IPS DF 4.7 (cell line): ENCODE measurements at regions not wholly inside any gene's neighbourhood (a gene's known extent, or its start where the extent isn't known, plus 50 kb on each side); places are given as distances from the start of the nearest gene placed in this dataset.
"Not testable (repeated sequence)": the region's sequence is repeated elsewhere in the genome, so short reads cannot be mapped to it uniquely, and the experiment has no call there.

Experiments
- DNase-seq: peaks from one replicate; pipeline ENCODE4 v3.0.0-alpha.2; 2013; ENCODE audit warnings: low spot score; ENCODE audit errors: extremely low read depth

DNA sequence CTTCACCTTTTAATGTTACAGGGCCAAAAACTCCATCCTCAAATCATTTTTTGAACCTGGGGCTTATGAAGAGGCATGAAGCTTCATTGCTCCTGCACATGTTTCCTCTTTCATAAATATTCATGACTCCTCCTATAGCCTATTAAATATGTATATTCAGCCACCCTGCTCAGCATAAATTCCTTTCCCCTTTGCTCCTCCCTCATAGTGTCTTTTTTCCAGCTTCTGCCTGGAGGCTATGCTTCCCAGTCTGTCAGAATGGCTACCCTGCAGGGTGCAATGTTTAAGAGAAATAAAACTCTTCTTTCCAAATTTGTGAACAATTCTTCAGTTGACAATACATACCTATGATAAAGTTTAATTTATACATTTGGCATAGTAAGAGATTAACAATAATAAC, 1082.9 kb upstream of the CDH18 start:
- no peak for DNase-seq

DNA sequence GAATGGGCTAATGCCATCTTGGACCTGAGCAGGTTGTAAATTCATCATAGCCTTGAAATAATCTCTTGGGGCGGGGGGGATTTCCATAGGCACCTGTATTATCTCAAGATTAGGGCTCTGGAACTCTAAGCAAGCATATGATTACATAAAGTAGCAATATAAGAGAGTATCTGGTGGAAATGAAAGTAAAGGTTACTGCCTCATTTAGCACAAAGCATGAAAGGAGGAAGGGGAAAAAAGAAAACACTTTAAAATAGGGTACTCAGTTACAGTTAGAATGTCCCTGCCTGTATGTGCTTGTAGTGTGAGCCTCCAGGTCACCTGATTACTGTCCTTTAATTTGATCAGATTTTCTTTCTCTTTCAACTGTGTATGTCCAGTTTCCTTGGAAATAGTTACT, 1079.7 kb upstream of the CDH18 start:
- no peak for DNase-seq

DNA sequence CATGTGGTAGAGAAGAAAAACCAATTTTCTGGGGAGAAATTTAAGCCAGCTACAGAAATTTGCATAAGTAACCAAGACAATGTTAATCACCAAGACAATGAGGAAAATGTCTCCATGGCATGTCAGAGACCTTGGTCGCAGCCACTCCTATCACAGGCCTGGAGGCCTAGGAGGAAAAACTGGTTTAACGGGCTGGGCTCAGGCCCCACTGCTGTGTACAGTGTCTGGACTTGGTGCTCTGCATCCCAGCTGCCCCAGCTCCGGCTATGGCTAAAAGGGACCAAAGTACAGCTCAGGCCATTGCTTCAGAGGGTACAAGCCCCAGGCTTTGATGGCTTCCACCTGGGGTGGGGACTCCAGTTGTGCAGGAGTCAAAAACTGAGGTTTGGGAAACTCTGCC, 1075.1 kb upstream of the CDH18 start:
- no peak for DNase-seq

DNA sequence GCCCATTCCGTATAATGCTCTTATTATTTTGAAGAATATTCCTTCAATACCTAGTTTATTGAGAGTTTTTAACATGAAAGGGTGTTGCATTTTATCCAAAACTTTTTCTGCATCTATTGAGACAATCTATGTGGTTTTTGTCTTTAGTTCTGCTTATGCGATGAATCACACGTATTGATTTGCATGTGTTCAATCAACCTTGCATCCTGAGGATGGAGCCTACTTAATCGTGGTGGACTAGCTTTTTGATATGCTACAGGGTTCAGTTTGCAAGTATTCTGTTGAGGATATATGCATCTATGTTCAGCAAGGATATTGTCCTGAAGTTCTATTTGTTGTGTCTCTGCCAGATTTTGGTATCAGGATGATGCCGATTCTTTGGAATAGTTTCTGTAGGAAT, 1070.3 kb upstream of the CDH18 start:
- DNase-seq: no peak

DNA sequence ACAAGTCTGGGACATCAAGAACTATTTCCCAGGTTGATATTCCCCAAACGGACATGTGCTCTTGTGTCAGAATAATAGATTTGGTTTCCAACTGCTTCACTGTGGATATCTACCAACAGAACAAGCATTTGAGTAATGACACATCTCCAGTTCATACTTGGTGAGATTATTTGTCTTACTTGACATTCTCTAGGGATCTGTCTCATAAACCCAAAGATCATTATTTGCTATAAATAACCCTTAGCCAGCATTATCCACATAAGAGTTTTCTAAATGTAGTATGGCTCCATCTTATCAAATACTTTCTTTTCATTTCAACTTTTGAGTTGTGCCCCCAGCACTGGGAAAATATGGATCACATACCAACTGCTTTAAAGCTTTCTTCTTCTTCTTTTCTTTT, 1063.9 kb upstream of the CDH18 start:
- no peak for DNase-seq

DNA sequence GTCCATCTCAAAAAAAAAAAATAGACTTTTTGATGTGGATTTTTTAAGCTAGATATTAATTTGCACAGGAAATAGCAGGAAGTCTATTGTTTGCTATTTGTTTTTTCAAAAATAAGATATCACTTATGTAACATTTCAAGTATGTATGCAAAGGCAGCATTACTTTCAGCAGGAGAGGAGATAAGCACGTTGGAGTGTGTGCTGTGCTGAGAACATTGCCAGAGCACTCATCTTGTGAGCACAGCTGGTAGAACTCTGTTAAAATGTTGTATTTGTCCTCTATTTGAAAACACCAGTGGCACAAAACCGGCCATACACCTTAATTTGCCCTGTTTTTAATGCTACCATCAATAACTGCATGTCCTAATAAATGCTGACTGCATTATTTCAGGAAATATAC, 1061.9 kb upstream of the CDH18 start:
- no peak for DNase-seq

DNA sequence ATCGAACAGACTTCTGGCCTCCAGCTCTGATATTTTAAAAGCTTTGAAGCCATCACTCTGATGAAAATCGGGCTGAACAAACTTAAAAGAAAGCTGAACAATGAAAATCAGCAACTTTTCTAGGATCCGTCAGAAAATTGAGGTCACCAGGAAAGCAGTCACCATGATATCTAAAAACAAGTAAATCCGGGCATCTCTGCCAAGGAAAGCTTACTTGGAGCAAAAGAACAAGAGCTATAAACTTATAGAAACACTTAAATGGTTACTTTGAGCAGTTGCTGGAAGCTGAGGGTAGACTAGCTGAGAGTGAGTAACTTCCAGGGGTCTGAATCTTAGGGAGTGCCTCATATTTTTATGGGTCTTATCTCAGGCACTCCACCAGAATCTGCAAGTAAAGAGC, 1043.0 kb upstream of the CDH18 start:
- no peak for DNase-seq

DNA sequence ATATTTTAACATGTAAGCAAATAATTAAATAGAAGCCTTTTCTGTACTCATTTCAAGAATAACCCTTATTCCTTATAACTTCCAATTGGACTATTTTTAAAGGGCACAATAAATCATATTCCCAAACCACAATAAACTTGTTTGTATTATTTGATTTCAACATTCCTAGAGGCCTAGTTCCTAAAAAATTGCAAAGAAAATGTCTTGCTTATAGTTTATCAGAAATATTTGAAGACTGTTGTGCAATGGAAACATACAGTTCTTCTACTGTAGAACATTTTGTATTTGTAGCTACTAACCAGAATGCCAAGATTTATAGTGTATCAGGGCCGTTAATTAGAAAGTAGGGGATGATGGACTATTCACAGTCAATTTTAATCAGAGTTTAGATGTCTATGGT, 1037.0 kb upstream of the CDH18 start:
- DNase-seq: no peak

DNA sequence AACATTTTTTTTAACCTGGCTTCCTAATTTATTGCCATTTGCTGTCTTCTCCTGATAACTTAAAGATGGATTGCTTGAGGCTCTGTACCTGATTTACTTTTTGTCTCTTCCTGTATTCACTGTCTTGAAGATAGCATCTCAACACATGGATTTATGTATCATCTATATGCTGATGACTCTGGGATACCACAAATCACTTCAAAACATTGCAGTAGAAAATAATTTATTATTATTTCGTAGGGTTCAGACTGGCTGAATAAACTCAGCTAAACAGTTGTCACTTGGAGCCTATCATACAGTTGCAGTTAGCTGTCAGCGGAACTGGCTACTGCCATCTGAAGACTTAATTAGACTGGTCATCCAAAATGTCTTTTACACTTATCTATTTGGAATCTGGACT, 1025.2 kb upstream of the CDH18 start:
- DNase-seq: no peak

DNA sequence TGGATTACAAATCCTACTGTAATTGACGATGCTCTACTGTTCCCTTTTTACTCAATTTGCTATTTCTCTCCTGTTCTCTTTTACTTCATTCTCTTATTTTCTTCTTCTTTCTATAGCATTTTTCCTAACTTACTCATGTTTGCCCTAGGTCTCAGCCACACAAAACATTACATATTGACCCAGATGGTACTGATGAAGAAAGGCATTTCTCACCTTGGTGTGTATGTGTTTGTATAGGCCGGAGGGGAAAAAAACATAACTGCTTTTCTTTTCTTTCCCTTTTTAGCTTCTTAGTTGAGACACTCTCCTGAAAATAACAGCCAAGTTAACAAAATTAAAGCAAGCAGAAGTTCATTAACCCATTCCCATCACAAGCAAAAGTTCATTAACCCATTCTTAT, 1019.8 kb upstream of the CDH18 start:
- DNase-seq: no peak

DNA sequence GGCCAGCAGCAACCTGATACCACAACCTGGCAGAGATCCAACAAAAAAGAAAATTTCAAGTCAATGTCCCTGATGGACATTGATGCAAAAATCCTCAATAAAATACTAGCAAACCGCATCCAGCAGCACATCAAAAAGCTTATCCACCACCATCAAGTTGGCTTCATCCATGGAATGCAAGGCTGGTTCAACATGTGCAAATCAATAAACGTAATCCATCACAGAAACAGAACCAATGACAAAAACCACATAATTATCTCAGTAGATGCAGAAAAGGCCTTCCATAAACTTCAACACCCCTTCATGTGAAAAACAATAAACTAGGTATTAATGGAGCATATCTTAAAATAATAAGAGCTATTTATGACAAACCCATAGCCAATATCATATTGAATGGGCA, 1000.9 kb upstream of the CDH18 start:
- DNase-seq: not testable (repeated sequence)

DNA sequence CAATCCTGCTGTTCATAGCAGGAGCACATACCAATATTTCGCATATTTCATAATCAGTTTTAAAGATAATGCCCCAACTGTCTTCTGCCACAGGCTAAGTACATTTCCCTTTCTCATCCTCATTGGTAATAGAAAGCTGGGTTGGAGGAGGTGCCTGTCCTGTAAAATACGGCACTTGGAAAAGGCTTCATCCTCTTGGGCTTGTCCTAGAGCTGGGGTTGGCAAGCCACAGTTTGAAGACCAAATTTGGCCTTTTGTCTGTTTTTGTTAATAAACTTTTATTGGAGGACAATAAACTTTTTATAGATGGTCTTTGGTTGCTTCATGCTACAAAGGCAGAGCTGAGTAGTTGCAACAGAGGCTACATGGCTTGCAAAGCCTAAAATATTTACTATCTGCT, 997.8 kb upstream of the CDH18 start:
- no peak for DNase-seq

DNA sequence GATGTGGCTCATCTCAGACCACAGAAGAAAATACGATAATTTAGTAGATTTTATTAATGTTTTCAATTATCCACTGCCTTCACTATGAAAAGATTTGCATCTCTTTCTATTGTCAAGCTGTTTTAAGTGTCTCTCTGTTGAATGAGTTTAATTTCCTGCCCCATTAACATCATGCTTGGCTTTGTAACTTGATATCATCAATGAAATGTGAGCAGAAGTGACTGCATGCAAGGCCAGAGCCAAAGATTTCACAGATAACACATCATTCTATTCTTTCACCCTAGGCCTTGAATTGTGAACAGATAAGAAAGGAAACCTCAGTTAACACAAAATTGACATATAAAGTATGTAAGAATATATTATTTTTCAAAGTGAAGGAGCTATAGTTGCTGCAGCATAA, 986.4 kb upstream of the CDH18 start:
- no peak for DNase-seq

DNA sequence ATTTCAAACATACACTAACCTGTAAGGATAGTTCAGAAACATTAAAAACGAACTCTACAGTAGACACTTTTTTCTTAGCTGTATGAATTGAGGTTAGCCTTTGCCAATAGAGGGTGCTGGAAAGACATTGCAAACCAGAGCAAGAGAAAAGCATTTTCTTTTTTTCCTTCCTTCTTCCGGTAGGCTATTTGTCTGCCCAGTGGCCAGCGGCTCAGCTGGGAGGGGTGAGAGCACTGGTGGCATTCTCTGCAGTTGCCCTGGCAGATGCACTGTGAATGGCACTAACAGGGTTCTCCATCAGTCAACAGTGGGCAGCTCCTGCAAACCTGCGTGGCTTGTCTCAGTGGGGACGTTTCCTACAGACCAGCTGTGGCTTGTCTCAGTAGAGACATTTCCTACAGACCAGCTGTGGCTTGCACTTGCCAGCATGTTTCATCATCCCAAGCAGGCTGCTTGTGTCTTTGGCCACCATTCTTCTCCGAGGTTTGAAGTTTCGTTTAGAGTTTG, 984.5 kb upstream of the CDH18 start:
- DNase-seq: no peak

DNA sequence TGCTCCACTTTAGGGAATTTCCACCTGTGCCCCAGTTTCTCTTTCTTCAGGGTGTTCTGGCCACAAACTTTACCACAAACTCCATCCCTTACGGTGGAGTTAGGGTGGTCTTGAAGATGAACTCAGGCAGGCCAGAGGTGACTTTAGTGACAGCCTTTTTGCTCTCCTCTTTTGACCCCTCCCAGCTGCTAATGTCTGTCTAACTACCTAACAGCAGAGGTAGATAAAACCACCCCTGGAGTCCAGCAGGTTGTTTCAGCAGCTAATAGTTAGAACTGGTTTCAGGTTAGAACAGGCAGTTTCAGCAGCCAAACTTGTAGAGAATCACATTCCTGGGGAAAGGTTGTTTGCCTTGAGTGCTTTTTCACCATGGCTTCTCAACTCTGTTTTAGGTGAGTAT, 971.3 kb upstream of the CDH18 start:
- DNase-seq: no peak

DNA sequence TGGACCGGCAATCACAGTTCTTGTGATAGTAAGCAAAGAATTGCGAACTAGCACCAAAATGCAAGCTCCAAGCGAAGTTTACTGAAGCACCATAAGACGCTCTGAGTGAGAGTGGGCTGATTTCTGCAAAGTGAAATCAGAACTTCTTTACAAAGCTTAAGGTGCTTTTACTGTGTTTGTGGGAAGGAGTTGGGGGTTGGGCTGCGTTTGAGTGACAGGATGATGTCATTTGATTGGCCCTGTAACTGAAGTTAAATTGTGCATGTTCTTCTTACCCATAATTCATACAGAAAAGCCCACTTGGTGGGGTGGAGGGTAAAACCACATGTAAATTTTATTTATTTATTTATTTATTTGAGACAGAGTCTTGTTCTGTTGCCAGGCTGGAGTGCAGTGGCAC, 970.6 kb upstream of the CDH18 start:
- DNase-seq: no peak

DNA sequence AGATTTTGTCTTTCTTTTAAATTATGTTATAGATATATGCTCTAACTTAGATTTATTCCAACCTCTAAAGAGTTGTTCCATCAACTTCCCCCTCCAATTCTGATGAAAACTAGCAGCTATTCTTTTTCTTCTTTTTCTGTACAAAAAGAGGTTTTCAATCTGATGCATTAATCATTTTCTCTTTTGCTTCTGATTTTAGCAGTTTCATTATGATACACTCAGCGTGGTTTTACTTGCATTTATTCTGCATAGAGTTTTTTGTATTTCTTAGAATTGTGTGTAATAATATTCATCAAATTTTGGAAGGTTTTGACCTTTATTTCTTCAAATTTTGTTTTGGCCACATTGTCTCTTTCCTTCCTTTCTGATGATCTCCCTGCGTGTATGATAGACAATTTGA, 968.1 kb upstream of the CDH18 start:
- DNase-seq: no peak

DNA sequence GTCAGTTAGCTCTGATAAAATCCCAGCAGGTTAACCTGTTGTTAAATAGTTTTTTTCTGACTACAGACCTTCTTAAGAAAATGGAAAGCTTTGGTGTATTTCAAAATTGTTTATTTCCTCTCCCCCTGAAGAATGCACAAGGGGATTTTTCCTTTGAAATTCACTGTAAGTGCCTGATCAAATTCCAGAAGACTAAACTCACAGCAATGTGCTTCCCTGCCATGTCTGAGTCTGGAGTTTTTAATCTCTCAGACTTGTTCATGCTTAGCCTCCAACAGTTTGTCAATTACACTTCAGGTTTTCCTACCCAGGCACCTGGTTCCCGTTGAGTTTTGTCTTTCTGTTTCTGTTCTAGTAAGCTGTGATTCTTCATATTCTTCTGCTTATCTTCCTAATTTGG, 961.6 kb upstream of the CDH18 start:
- DNase-seq: no peak

DNA sequence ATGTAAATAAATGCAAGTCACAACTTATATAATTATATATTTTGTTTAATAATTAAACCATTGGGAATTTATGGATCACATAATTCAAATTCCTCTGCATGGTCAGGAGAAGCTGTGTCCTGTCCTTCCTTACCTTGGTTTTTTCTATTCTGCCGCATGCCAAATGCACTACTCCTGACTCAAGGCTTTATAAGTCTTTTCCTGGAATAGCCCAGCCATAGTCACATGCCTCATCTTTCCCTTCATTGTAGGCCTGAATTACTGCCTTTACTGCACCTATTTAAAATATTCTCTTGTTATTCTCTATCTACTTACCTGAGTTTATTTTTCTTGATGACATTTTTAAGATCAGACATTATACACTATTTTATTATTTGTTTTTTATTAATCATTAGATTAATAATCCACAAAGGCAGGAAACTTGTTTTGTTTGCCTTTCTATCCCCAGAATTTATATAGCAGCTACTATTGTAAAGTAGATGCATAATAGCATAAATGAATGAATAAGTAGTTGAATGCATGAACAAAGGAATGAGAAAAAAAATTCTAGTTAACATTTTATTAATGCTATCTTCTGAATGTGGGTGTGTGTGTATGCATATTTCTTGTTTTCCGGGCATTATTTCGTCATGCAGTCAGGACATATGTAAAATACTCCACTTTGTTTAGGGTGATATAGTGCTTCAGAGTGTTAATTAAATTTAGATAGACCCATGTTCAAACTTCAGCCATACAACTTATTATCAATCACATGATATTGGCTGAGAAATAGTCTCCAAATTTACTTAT, 955.4 kb upstream of the CDH18 start:
- not testable (repeated sequence) for DNase-seq

DNA sequence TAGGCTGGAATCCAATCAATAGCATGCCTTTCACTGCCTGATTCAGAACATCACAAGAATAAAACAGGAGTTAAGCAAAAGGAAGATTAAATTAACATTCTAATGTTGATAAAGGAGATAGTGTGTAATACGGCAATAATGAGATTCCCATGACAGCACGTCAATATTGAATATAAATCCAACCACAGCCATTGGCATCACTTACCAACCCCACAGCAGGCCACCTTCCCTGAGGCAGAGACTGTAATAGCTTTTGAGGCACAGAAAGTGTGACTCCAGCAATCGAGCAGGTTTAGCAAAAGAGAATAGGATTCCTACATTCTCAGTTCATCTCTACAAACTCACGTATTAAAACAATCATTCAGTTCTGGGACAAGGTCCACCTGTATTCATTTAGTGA, 954.6 kb upstream of the CDH18 start:
- not testable (repeated sequence) for DNase-seq

DNA sequence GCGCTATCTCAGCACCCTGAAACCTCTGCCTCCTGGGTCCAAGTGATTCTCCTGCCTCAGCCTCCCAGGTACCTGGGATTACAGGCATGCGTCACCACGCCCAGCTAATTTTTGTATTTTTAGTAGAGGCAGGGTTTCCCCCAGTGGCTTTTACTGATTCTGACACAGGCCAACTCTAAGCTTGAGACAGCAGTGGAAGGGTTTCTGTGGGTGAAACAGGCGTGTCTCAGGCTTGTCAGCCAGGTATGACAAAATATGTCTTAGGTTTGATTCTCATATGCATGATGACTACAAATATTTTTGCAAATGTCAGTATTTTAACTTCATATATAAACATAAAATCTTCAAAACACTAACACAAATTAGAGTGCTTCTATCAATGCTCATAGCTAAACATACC, 952.8 kb upstream of the CDH18 start:
- DNase-seq: not testable (repeated sequence)

DNA sequence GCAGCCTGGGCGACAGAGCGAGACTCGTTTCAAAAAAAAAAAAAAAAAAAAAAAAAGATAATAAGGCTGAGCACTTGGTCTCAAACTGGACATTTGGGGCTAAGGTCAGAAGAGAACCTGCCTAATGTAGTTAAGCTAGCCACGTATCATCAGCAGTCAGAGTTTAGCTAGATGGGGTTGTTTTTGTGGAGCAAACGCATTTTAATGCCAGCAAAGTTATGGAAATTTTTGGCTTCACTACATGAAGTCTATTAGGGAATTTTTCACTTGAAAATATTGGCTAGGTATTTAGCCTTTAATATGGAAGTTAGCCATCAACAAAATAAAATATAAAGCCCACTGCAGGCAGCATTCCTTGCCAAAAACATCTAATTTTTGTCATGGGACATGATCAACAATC, 902.9 kb upstream of the CDH18 start:
- not testable (repeated sequence) for DNase-seq

DNA sequence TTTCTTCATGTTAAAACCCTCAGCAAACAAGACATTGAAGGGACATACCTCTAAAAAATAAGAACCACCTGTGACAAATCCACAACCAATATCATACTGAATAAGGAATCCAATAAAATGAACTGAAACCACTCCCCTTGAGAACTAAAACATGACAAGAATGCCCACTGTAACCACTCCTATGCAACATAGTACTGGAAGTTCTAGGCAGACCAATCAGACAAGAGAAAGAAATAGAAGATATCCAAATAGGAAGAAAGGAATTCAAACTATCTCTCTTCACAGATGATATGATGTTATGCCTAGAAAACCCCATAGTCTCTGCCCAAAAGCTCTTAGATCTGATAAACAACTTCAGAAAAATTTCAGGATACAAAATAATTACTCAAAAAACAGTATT, 887.7 kb upstream of the CDH18 start:
- not testable (repeated sequence) for DNase-seq

DNA sequence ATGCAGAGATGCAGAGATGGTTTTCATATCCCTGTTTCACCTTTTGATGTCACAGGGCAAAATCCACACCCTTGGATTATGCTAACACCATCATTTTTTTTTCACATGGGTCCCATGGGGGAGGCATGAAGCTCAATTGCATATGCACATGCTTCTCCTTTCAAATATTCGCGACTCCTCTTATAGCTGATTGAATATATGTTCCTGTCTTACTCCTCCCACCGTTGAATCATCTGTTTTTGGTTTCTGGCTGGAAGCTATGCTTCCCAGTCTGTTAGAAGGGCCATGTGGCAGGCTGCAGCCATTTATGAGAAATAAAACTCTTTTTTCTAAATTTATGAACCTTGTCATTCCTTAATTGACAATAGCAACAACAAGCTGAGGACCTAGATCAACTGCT, 877.9 kb upstream of the CDH18 start:
- DNase-seq: not testable (repeated sequence)
